Fibroblast of peridontal ligament (primary cell): ENCODE measurements at regions not wholly inside any gene's neighbourhood (a gene's known extent, or its start where the extent isn't known, plus 50 kb on each side); places are given as distances from the start of the nearest gene placed in this dataset.
A peak's percentile ranks its signal among the peaks of the same experiment; 100 is the strongest.

Experiments used
- DNase-seq: peaks from one replicate; pipeline ENCODE4 v3.0.0-alpha.2; 2010; ENCODE audit errors: extremely low read depth

- DNase-seq: no peak
These were observed 221.9 kb upstream of the SEMA3C start for GRCh38 chr7:81140775-81141174.

GRCh38 chr7:81140252-81140651 lies 221.4 kb upstream of the SEMA3C start:
- no peak for DNase-seq

GRCh38 chr7:81138870-81139269 lies 220.0 kb upstream of the SEMA3C start:
- DNase-seq: no peak

GRCh38 chr7:81135324-81135723 lies 216.5 kb upstream of the SEMA3C start:
- DNase-seq: no peak

- DNase-seq: no peak
These were observed 209.2 kb upstream of the SEMA3C start for GRCh38 chr7:81128011-81128410.

GRCh38 chr7:81120803-81121202 lies 202.0 kb upstream of the SEMA3C start:
- no peak for DNase-seq

GRCh38 chr7:81120111-81120510 lies 201.3 kb upstream of the SEMA3C start:
- DNase-seq: no peak

GRCh38 chr7:81114633-81115032 lies 195.8 kb upstream of the SEMA3C start:
- DNase-seq: no peak

- no peak for DNase-seq
These were observed 193.9 kb upstream of the SEMA3C start for GRCh38 chr7:81112731-81113130.

- peak; percentile 55 for DNase-seq
These were observed 193.1 kb upstream of the SEMA3C start for GRCh38 chr7:81111781-81112540.

GRCh38 chr7:81111358-81111757 lies 192.5 kb upstream of the SEMA3C start:
- DNase-seq: peak; percentile 96

GRCh38 chr7:81110673-81111072 lies 191.8 kb upstream of the SEMA3C start:
- DNase-seq: no peak

- no peak for DNase-seq
These were observed 179.4 kb upstream of the SEMA3C start for GRCh38 chr7:81098213-81098612.

GRCh38 chr7:81094952-81095351 lies 176.1 kb upstream of the SEMA3C start:
- no peak for DNase-seq

- peak; percentile 84 for DNase-seq
These were observed 162.8 kb upstream of the SEMA3C start for GRCh38 chr7:81081616-81082015.

- no peak for DNase-seq
These were observed 161.7 kb upstream of the SEMA3C start for GRCh38 chr7:81080553-81080952.

- no peak for DNase-seq
These were observed 160.9 kb upstream of the SEMA3C start for GRCh38 chr7:81079746-81080145.

GRCh38 chr7:81075150-81075549 lies 156.3 kb upstream of the SEMA3C start:
- DNase-seq: no peak

GRCh38 chr7:81074406-81074805 lies 155.6 kb upstream of the SEMA3C start:
- no peak for DNase-seq

GRCh38 chr7:81073931-81074251 lies 155.0 kb upstream of the SEMA3C start:
- no peak for DNase-seq

GRCh38 chr7:81070956-81071355 lies 152.1 kb upstream of the SEMA3C start:
- DNase-seq: no peak

- no peak for DNase-seq
These were observed 147.9 kb upstream of the SEMA3C start for GRCh38 chr7:81066797-81067196.

GRCh38 chr7:81064426-81064825 lies 145.6 kb upstream of the SEMA3C start:
- DNase-seq: peak; percentile 33

- DNase-seq: no peak
These were observed 143.9 kb upstream of the SEMA3C start for GRCh38 chr7:81062755-81063154.
